Amniotic epithelial cell (primary cell): ENCODE measurements at regions not wholly inside any gene's neighbourhood (a gene's known extent, or its start where the extent isn't known, plus 50 kb on each side); places are given as distances from the start of the nearest gene placed in this dataset.
A peak's percentile ranks its signal among the peaks of the same experiment; 100 is the strongest.

Experiments used
- DNase-seq: peaks from one replicate; pipeline ENCODE4 v3.0.0-alpha.2; 2010; ENCODE audit warnings: low read depth

DNA sequence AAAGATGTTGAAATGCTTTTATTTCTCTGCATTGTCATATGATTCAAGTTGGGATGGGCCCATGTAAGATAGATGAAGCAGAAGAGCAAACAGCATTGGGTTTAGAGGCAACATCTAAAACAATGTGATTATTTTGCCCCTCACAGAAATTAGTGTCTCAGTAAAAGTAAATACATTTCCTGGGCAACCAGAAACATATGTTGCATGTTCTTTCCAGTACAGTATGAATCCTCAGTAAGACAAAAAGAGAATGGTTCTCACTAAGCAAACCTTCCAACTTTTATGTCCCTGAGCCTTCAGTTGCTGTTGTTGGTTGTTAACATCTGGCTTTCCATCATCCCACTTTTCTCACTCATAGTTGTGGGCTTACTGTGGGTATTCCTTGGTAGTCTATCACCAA, 222.5 kb upstream of the PRPS1L1 start:
- DNase-seq, result no peak

GRCh38 chr7:18257711-18258110, 230.1 kb upstream of the PRPS1L1 start:
- DNase-seq, result peak; percentile 94

- peak; percentile 55 for DNase-seq
These were observed 233.5 kb upstream of the HDAC9 start for GRCh38 chr7:18262058-18262457.

- no peak for DNase-seq
These were observed 229.8 kb upstream of the HDAC9 start for GRCh38 chr7:18265611-18266281.

DNA sequence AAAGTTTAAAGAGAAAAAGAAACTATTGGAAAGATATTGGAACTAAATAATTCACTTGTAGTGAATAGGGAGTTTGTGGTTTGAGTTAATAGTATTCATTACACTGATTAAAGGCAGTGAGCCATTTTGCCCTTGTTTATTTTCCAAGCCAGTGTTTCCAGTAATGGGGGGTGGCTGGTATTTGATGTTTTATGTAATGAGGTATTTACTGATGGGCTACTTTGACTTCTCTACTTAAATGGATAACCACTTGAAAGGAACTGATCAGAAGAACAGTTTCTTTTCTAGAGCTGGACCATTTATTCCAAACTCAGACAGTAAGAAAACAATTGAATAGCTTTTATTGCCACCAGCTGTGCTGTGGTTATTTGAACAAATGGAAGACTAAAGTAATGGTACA, 227.0 kb upstream of the HDAC9 start:
- DNase-seq, result no peak

DNA sequence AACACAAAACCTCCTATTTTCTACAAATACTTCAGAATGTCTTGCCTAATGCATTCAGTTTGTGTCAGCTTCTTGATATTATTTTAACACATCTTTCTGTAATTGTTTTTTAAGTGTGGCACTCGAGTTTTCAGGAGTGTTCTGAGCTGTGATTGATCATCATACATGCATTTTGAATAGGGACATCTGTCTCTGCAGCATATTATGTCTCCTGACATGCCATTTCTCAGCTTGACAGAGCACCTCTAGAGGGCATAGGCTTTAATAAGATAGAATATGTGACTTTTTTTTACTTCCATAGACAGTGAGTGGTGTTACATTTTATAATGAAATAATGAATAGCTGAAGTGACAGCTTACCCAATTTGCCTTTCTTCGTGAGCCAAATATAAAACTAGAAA, 219.2 kb upstream of the HDAC9 start:
- no peak for DNase-seq

DNA sequence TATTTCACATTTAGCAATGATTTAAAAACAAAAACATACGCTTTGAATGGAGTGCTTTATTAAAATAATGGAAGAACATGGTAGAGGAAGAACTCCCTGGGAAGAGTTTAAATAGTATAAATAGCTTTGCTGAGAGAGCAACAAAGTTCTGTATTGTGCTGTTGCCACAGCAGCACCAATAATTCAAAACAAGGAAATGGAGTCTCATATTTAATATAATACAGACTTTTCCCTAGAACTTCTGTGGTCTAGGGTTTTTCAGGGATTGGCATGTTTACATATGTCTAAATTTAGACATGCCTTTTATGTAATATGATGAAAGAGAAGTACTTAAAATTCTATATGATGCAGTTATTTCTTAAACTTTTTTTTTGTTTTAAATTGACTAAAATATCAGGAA, 217.2 kb upstream of the HDAC9 start:
- DNase-seq, result no peak

DNA sequence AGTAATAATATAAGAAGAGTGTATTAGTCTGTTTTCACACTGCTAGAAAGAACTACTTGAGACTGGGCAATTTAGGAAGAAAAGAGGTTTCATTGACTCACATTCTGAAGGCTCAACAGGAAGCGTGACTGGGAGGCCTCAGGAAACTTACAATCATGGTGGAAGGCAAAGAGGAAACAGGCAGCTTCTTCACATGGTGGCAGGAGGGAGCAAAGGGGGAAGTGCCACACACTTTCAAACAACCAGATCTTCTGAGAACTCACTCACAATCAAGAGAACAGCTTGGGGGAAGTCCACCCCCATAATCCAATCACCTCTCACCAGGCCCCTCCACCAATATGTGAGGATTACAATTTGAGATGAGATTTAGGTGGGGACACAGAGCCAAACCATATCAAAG, 212.5 kb upstream of the HDAC9 start:
- no peak for DNase-seq

DNA sequence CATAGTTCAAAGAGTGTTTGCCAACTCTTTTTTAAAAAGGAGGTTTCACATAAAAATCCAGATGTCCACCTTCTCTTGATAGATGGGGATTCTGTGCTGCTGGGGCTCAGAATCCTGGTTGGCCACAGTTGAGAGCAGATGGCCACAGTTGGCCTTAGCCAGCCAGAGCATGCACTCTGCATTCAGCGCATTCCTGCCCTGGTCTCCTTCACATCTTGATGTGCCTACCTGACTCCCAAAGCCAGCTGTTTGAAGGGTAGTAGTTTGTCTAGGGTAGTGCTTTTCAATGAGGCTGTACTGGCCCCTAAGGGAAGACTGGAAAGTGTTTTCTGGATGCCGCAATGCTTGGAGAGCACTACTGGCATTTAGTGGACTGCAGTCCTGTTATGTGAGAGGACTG, 208.1 kb upstream of the HDAC9 start:
- DNase-seq, result no peak

DNA sequence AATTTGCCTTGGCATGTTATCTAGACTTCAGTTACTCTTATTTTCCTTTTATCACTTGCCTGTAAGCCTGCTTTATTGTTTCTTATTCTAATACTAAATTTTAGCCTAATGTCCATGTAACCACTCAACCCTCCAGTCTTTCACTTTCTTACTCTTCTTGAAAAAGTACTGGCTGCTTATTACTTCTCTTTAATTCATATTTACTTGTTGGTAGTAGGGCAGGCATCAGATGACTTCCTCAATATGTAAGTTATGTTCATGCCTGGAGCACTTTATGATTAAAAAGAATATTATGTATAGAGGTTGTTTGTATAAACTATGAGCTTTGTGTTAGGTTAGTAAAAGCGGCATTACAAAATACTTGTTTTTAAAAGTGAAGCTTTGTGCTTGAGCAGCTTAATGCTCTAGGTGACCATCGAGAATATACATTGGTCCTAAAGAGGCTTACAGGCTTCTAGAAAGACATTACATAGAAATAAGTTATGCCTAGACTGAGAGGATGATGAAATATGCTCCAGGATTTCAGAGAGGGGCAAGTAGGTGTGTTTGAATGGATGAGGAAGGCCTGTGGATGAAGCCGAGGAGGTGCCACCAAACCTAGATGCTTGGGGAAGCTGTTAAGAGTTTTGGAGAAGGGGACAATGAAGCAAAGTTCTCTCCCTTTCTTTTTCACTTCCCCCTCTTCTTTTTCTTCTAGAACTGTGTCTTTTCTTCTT, 207.1 kb upstream of the HDAC9 start:
- no peak for DNase-seq

- no peak for DNase-seq
These were observed 205.8 kb upstream of the HDAC9 start for GRCh38 chr7:18289788-18290187.

DNA sequence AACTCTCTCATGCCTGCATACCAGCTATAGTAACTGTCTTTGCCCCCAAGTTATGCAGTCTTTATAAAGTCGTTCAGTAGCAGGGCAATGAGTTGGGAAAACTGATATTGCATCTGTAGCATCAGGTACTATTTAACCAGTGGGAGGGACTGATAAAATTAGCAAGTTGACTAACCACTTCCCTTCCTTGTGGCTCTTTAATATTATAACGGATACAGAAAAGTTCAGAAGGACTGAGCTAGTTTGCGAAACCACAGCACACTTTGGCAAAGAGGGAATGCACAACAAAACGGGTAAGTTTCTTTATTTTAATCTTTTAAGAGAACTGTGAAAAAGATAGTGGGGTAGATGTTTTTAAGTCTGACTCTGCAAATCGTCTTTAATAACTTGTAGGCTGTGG, 205.3 kb upstream of the HDAC9 start:
- DNase-seq, result no peak

GRCh38 chr7:18290865-18291264, 204.7 kb upstream of the HDAC9 start:
- peak; percentile 64 for DNase-seq

GRCh38 chr7:18292584-18292983, 203.0 kb upstream of the HDAC9 start:
- DNase-seq, result no peak

- DNase-seq, result no peak
These were observed 201.8 kb upstream of the HDAC9 start for GRCh38 chr7:18293759-18294158.

DNA sequence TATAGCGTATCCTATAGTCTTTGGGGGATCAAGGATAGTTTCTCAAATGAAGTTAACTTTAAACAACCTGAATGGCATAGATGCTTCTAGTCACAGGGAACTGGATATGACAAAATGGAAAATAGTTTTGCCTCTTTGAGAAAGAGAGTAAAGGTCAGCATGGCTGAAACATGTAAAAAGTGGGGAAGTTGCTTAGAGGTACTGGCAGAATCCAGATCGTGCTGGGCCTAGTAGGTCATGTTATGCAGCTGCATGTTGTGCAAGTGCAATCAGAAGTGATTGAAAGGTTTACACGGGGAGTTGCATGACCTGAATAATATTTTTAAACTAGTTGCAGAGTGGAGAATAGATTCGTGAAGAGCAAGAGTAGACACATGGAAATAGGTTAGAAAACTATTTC, 201.1 kb upstream of the HDAC9 start:
- DNase-seq, result no peak

GRCh38 chr7:18295781-18296423, 199.6 kb upstream of the HDAC9 start:
- DNase-seq, result no peak

- no peak for DNase-seq
These were observed 193.5 kb upstream of the HDAC9 start for GRCh38 chr7:18302097-18302496.

DNA sequence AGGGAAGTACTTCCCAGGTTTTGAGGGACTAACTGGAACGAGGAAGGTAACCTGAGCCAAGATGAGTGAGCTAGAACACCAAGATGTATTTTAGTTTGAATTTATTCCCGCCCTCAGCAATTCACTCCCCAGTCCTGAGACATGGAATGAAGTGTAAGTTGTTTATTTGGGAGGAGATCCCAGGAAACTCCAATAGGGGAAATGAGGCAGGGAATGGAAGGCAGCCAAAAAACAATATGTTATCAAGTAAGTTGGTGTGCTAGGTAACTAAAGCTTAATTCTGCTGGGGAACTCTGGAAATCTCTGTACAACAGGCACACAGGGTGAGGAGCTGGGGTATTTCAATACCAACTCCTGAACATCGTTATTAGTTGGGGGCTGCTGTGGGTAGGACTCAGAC, 189.7 kb upstream of the HDAC9 start:
- no peak for DNase-seq

GRCh38 chr7:18306696-18307095, 188.9 kb upstream of the HDAC9 start:
- DNase-seq, result no peak

DNA sequence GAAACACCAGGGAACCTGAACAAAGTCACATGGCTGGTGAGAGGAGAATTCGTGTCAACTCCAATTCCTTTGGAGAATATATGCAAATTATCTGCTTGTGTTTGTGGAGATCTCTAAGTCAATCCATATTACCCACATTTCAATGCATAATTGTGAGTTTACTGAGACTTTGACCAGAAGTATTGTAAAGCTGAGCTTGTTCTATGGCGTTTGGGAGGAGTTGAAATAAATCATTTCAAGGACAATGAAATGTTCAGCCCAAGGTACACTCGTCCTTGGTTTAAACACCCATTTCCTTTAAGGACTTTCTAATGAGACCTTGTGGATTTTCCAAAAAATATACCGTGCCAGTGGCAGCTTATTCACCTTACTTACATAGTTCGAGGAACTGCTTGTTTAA, 186.6 kb upstream of the HDAC9 start:
- no peak for DNase-seq

DNA sequence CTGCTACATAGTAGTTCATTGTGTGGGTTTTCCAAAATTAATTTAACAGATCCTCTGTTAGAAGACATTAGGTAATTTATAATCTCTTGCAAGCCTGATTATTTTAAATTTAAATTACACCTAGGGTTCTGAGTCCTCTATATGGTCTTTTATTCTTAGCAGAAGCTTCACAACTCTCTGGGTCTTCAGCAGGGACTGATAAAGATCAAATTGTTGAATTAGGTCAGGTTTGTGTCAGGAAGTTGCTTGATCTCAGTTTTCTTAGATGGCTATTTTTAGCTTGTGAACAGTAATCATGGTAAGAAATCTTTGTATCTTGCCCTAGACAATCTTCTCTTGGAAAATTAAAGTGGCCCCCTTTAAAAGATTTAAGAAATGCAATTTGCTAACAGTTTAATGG, 183.1 kb upstream of the HDAC9 start:
- no peak for DNase-seq

- DNase-seq, result peak; percentile 12
These were observed 181.6 kb upstream of the HDAC9 start for GRCh38 chr7:18313965-18314364.

DNA sequence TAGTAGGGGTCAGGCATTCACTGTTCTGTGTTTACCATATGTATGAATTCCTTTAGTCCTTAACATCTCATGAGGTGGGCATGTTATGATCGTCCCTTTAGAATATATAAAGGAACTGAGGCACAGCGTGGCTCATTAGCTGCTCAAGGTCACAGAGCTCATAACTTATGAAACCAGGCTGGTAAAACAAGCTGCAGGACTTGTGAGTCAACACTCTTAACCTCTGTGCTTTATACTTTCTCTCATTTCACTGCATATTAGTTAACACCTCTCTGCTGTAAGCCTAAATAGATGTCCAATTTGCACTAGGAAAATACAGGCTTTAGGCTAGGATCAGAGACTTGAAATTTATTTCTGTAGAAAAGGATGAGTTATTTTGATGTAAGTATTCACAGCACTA, 180.3 kb upstream of the HDAC9 start:
- DNase-seq, result peak; percentile 24
